GM18511 (cell line): ENCODE measurements at regions not wholly inside any gene's neighbourhood (a gene's known extent, or its start where the extent isn't known, plus 50 kb on each side); places are given as distances from the start of the nearest gene placed in this dataset.
"Not testable (repeated sequence)": the region's sequence is repeated elsewhere in the genome, so short reads cannot be mapped to it uniquely, and the experiment has no call there.

ENCODE experiments used
- ATAC-seq: cut with Tn5 transposase; IDR thresholded peaks from one replicate; pipeline ENCODE4 v1.9.1; 2021; ENCODE audit warnings: mild to moderate bottlenecking, moderate library complexity; ENCODE audit not compliant: unreplicated experiment

- no peak for ATAC-seq
Measured at GRCh38 chr20:48448666-48449600, 378.9 kb downstream of the PREX1 start.

- ATAC-seq: no peak
Measured at GRCh38 chr20:48447456-48447855, 380.3 kb downstream of the PREX1 start.

- no peak for ATAC-seq
Measured at GRCh38 chr20:48445827-48446226, 382.0 kb downstream of the PREX1 start.

- no peak for ATAC-seq
Measured at GRCh38 chr20:48444249-48444648, 383.6 kb downstream of the PREX1 start.

- ATAC-seq: no peak
Measured at GRCh38 chr20:48440916-48441315, 386.9 kb downstream of the PREX1 start.

GRCh38 chr20:48440261-48440660 lies 387.5 kb downstream of the PREX1 start:
- not testable (repeated sequence) for ATAC-seq

- no peak for ATAC-seq
Measured at GRCh38 chr20:48437146-48437545, 390.7 kb downstream of the PREX1 start.

GRCh38 chr20:48436609-48437008 lies 391.2 kb downstream of the PREX1 start:
- not testable (repeated sequence) for ATAC-seq

- no peak for ATAC-seq
Measured at GRCh38 chr20:48433178-48433577, 394.6 kb downstream of the PREX1 start.

- ATAC-seq: no peak
Measured at GRCh38 chr20:48432494-48432832, 395.3 kb downstream of the PREX1 start.

- no peak for ATAC-seq
Measured at GRCh38 chr20:48431653-48432493, 395.9 kb downstream of the PREX1 start.

- ATAC-seq: no peak
Measured at GRCh38 chr20:48426630-48427029, 401.2 kb downstream of the PREX1 start.

- no peak for ATAC-seq
Measured at GRCh38 chr20:48425817-48426612, 401.8 kb downstream of the PREX1 start.

GRCh38 chr20:48425321-48425720 lies 402.5 kb downstream of the PREX1 start:
- no peak for ATAC-seq

- no peak for ATAC-seq
Measured at GRCh38 chr20:48422242-48422960, 405.4 kb downstream of the PREX1 start.

GRCh38 chr20:48421547-48421946 lies 406.3 kb downstream of the PREX1 start:
- no peak for ATAC-seq

GRCh38 chr20:48420176-48420575 lies 407.6 kb downstream of the PREX1 start:
- no peak for ATAC-seq

- no peak for ATAC-seq
Measured at GRCh38 chr20:48419173-48419572, 408.6 kb downstream of the PREX1 start.

GRCh38 chr20:48416002-48416401 lies 411.8 kb downstream of the PREX1 start:
- no peak for ATAC-seq

GRCh38 chr20:48414786-48415185 lies 413.0 kb downstream of the PREX1 start:
- ATAC-seq: no peak
